Stimulated activated CD4-positive, alpha-beta T cell treated with anti-CD3 and anti-CD28 coated beads, TNF-alpha, amount 100 ng/mL, for 4 hours (primary cell): ENCODE measurements at regions not wholly inside any gene's neighbourhood (a gene's known extent, or its start where the extent isn't known, plus 50 kb on each side); places are given as distances from the start of the nearest gene placed in this dataset.
"Not testable (repeated sequence)": the region's sequence is repeated elsewhere in the genome, so short reads cannot be mapped to it uniquely, and the experiment has no call there.

Experiments used
- DNase-seq, 3 experiments: peaks; one replicate each; pipeline ENCODE4 v3.0.0-alpha.2; 2020; ENCODE audit warnings: low read depth in 3 of 3

DNA sequence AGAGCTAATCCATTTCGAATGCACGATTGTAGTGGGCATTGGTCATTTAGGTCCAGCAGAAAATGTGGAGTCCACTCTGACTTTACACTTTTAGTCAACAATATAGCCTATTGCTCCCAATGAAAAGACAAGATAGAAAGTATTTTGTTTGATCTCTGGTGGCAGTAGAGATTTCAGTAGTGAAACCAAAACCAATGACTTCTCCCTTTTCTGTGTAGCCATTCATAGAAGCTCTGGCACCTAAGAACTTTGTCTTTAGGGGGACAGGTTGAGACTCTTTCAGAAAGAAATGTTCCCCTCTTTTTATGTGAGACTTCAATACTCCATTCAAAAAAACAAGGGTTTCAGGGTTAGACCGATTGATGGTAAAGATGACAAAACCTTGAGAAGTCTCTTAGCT is 510.8 kb upstream of the POU3F2 start:
- no peak for DNase-seq

DNA sequence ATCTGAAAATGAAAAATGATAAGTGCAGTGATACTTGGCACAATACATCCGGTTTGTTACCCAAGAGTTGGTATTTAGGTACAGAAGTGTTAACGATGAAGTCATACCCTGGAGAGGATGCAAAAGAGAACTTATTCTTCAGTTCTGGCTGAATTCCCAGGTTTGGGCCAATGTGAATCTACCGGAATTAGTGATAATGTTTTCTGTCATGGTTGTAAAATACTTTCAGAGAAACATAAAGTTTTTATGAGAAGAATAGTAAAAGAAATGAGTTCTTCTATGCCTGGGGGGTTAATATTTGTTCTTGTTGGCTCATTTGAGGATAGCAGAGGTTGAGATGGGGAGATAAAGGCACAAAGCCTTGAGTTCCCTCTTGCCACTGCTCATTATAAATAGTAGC is 509.9 kb upstream of the POU3F2 start:
- no peak for DNase-seq

DNA sequence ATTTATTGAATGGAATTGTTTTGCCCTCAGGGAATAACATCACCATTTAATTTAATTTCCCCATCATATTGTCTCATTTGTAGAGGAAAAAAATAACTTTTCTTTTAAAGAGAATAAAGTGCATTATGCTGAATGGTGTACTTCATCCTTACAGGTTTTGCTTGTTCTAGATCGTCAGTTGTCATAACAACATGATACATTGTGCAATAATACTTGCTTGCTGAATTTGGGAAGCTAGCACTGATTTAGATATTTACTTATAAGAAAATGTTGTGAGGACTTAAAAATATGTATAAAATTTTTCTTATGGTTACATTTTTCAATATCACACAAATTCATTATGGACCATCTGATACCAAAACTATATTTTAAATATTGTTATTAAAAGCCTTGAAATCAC is 509.0 kb upstream of the POU3F2 start:
- no peak for DNase-seq

DNA sequence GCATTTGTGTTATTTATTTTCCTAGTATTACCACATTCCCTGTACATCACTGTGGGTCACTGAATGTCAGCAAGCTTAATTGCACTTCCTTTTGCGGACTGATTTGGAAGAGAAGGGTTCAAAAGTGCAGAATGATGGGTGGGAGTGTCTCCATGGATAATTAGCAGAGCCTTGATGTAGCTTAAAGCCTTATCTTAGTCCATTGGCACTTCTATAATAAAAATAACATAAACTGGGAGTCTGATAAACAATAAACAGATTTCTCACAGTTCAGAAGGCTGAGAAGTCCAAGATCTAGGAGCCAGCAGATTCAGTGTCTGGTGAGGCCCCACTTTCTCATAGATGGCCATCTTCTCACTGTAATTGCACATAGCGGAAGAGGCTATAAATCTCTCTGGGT is 501.1 kb upstream of the POU3F2 start:
- no peak for DNase-seq

DNA sequence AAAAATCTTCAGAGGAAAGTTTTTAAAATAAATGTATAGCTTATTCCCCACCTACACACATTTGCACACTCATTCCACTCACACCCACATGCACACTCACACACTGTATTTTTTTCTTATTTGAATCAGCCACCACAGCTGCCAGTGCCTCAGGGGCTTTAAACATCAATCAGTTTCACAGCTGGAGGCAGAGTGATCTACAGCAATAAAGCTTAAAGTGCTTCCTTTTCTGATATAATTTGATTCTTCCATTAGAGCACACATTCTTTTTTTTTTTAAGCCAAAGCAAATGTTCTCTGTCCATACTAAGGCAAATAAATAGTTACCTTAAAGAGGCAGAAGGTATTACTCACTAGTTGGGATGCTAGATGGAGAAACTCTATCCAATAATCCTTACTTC is 498.8 kb upstream of the POU3F2 start:
- DNase-seq: no peak

DNA sequence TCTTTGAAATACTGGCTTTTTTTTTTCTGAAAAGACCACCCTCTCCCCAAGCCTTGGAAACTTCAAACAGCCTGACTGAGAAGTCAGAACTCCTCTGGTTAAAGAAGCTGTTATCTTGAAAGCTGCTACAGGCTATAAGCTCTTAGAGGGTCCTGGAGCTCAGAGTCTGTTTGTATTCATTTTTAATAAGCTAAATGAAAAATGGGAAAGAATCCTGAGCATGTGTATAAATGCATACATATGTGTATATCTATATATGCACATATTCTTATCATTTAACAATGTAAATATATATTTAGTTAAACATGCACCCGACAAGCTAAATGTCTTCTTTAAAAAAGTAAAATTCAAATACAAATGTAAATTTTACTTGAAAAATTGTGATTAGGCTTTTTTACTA is 494.9 kb upstream of the POU3F2 start:
- no peak for DNase-seq

DNA sequence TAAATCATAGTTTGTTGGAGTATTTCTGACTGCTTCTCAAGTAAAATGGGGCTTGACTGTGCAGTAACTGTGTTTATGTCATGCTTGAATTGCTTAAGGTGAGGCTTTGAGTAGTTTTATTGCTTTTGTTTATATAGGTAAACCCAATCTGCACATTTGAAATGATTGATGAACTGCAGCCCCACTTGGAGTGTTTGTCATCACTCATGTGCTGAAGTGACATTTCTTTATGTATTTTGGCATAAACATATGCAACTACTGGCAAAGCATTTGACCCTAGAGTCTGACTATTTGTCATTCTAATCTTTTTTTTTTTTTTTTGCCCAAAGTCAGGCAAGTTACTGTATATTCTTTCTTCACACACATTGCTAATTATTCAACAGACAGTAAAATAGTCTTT is 491.4 kb upstream of the POU3F2 start:
- DNase-seq: no peak

DNA sequence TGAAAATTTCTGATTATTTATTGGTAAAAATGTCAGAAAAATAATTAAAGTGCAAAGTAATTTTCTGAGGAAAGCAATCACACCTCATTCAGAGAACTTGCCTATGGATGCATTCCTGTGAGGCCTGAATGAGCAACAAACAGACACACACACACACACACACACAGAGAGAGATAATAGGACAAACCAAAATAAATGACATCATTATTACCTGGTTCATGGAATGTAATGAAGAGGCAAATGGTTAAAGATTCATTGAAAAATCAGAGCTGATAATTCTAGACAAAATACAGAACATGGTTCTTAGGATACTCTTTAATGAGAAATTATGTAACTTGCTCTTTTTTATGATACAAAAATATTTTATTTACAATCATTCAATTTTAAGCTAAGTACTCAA is 490.6 kb upstream of the POU3F2 start:
- DNase-seq: no peak

DNA sequence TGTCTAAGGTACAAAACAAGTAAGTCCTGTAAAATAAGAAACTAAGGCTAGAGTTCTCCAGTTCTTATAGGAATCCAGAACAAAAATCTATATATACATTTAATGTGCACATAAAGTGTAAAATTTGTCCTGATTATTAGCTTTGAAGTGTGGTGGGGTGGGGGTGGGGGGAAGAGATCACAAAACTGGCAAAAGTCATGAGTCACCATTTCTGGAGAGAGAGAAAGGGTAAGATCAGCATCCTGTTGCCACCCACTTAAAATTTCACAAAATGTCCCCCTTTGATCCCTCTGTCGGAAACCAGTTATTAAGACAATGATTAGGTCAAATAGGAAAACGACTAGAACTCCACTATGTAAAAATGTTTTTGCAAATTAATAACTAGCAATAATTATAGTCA is 482.0 kb upstream of the POU3F2 start:
- no peak for DNase-seq

DNA sequence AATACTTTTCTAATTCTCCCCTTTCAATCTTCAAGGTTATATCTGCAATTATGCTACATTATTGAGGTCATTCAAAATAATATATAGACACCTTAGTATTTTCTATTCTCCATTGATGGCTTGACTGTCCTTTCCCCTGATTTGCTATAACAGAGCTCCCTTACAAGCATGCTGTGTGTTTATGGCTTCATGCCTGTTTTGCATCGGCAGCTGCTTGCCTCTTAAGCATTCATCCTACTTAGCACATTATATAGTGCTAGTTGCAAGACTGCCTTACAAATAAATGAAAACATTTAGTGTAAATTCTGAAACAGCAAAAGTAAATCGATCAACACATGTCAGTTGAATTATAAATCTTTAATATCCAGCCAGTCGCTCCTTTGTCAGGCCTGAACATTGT is 476.2 kb upstream of the POU3F2 start:
- no peak for DNase-seq

DNA sequence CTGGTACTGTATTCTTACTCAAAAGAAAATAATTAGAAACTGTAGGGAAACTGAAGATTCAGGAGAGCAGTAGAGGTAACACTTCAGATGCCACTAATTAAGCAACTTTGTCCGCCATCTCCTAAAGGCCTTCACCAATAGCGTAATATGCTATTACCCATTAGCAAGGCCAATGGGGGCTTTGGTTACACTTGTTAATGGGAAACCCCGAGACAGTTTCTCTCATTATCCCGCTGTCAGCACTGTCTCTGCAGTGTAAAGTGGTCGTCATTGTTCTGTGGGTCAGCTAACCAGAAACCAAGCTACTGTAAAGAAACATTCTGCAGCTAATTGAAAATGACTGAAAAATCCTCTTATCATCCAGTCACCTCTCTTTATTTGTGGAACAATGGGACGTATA is 468.0 kb upstream of the POU3F2 start:
- DNase-seq: no peak

DNA sequence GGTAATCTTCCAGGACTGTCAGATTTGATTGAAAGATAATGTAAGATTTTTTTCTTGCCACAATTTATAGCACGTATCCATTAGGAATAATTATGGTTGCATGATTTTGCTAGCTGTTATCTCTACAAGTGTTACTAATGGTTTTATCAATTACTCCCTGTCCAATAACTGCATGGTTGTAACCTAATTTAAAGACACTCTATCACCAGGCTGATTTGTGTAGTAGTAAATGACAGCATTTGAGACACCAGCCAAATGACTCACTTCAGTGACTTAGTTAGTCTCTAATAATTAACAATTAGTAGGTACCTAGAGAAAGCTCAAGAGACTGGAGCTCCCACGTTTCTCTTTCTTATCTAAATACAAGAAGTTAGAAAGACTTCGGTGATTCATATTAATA is 453.8 kb upstream of the POU3F2 start:
- no peak for DNase-seq

DNA sequence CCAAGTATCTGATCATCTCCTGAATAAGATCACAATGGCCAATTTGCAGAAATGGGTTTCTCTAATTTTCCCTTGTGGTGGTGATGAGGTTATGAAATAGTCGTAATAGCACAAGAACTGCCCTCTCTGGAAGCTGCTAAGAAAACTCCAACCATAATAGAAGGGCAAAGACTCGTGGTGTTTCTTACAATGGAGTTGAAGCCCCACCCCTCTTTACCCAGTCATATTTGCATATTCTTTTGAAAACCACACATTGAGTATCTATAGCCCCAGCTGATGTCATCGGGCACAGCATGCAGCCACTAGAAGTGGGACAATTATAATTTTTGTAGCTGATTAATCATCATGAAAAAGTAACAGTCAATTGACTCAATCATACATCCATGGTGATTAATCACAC is 452.1 kb upstream of the POU3F2 start:
- DNase-seq: no peak

DNA sequence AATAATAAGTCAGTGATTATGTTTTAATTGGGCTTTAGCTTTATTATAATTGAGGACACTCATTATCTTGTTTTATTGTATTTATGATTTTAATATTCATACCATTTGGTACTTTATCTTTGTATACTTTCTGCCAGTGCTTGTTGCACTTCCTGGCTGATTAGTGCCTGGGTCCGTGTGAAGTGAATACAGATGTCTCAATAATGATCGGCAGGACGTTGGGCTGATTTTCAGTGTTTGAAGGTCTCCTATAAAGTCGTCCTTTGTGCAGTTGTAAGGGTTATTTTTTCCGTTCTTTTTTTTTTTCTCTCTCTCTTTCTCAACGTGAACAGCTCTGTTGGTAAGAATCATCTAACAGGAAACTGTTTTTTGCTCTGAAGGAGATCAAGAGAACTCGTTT is 450.0 kb upstream of the POU3F2 start:
- no peak for DNase-seq

DNA sequence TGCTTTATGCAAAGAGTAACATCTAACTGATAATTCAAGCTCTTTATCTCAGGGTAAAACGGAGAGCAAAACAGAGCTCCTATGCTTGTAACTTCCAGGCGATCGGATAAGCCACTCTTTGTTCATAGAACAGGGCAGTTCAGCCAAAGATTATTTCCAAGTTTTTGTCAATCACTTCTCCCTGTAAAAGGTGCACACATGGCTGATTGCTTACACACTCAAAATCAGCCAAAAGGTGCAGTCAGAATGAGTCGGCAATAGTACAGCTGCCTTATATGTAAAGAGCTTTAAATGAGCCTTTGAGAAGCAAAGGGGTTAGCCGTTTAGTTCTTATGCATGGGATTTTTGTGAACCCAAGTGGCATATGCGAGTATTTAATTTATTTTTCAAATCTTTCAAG is 449.6 kb upstream of the POU3F2 start:
- DNase-seq: no peak

DNA sequence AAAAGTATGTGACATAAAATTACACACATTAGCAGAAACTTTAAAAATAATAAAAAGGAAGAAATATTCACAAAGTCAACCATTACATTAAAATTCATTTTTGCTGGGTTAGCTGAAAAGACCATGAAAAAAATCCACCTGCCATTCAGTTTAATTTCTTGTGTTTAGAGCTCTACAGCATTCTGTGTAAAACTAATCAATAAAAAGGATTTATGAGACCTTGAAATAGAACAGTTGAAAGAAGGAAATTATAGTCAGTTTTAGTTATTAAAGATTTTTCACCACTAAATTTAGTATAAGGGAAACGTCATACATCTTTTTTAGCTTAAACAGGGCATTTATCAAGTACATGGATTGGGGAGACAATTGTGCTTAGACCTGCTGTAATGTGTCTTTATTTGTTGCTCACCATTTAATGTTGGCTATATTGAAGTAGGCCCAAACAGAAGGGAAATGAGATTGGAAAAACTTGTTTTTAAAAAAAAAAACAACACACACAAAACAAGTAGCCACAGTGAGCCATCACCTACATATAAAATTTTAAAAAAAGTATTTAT is 438.7 kb upstream of the POU3F2 start:
- DNase-seq: no peak

DNA sequence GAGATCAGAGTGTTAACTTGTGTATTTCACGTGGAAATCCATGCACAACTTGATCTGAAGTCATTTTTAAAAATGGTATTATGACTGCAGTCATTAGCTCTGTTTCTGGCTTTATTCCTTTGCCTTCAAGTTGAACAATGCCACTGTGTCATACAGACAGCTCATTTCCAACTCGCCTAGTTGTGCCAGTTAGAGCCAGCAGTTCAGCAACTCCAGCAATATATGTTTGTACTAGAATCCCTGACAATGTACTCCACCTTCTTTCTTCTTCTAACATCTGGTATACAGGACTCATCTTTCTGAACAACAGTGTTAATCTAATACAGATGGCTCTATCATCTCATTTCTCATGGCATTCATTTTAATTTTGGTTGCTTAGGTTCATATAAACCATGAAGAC is 418.3 kb upstream of the POU3F2 start:
- no peak for DNase-seq

DNA sequence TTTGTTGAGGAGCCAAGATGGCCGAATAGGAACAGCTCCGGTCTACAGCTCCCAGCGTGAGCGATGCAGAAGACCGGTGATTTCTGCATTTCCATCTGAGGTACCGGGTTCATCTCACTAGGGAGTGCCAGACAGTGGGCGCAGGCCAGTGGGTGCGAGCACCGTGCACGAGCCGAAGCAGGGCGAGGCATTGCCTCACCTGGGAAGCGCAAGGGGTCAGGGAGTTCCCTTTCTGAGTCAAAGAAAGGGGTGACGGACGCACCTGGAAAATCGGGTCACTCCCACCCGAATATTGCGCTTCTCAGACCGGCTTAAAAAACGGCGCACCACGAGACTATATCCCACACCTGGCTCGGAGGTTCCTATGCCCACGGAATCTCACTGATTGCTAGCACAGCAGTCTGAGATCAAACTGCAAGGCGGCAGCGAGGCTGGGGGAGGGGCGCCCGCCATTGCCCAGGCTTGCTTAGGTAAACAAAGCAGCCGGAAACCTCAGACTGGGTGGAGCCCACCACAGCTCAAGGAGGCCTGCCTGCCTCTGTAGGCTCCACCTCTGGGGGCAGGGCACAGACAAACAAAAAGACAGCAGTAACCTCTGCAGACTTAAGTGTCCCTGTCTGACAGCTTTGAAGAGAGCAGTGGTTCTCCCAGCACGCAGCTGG is 417.7 kb upstream of the POU3F2 start:
- not testable (repeated sequence) for DNase-seq

DNA sequence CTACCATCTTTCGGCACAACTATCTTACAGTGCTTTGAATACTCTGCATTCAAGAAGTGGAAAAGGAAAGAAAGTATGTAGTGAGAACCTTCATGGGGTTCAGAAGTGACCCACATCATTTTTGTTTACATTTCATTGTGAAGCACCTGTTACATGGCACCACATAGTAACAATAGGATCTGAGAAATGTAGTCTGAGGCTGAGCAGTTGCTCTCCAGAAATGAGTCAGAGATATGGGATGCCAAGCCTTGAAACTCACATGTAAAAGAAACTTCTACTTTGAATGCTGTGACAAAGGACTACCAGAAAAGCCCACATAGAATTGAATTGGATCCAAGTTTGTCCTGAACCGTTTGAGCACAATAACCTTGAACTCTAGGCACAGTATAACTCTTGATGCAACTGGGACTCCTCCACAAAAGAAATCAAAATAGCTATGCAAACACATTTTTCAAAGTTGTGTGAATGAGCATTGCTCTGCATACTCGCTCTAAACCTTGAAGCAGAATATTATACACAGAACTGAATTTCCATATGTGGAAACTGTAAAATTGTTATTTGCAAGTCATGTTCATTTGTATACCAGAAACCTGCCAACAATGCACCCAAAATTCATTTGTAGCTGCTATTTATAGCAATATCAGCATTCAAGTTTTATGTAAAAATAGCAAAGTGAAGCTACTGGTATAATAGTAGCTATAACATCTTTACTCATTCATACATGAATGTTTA is 400.9 kb upstream of the POU3F2 start:
- no peak for DNase-seq

DNA sequence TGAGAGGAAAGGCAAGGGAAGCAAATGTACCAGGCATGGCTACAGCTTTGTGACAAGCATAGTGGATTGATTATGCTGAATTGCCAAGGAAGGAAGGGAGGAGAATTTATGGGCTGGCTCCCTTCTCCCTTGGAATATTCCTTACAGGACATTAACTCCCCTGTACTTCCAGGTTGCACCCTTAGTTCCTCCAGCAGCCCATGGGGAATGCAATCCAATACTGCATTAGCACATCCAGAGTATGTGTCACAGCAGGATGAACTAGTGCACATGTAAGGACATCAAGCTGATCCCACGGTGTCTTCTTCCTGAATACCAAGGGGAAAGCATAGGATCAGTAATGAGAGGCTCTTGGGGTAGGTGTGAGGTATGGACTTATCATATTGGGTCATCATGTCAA is 390.7 kb upstream of the POU3F2 start:
- DNase-seq: no peak

DNA sequence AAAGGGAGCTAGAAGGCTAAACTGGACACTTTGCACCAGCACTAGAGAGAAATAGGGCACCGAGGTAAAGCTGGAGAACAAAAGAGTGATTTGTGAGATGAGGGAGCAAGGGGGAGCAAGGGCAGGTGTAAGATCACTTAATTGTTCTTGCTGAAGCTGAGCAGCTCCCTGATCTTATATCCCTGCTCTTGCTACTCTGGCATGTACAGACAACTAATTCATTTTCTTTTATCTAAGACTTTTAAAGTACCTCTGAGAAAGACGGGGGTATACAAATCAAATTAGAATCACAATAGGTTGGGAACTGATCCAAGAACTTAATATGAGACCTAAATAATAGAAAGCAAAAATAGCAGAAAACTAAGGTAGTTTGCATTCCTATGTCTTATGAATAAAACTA is 381.7 kb upstream of the POU3F2 start:
- no peak for DNase-seq

DNA sequence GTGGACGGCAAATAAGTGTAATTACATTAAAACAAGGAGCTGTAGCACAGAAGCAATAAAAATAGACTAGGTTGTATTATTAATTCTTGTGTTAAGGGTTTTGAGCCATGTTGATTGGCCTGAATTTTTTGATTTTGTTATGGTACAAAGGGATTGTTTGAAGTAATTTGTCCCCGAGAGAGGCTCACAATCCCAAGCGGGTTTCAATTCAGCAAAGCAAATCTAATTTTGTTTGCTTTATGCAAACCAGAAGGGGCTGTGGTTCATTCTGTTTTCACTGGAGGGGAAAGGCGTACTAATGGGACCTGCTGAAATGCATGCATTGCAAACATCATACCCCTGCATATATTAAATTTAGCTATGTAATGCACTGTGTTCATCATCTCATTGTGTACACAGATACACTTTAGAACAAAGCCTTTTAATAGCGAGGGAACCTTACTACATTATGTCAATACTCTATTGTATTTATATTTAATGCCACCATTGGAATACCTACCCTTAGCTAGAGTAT is 379.5 kb upstream of the POU3F2 start:
- no peak for DNase-seq

DNA sequence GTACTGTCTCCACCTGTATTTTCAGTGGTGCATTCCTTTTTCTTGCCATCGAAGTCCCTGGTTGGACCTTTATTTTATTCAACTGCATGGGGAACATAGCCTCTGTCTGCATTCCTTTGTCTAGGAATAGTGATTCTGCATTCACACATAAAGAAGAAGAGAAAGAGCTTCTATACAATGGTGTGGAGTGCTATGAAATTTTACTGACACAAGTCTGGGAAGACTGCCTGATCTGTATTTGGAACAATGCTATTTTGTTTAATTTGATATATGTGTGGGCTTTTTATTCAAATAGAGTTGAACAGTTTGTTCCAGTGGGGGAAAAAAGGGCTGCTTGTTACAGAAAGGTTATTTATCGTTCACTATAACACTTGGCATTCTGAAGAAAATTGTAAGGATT is 375.7 kb upstream of the POU3F2 start:
- no peak for DNase-seq
